Thyroid gland (tissue), 4 donors: ENCODE measurements at regions not wholly inside any gene's neighbourhood (a gene's known extent, or its start where the extent isn't known, plus 50 kb on each side); places are given as distances from the start of the nearest gene placed in this dataset.

Experiments
- POLR2A ChIP-seq, 2 donors: fragments of 450-650 bp; IDR thresholded peaks; one replicate each; pipeline ENCODE4 v1.6.1; 2017; ENCODE audit warnings: antibody characterized with exemption in 2 of 2, mild to moderate bottlenecking in 2 of 2, moderate library complexity in 1 of 2
- TF ChIP-seq, protein P1 (sequence below), 6 experiments: fragments of 200-600 bp in 3 of 6; fragments of 450-650 bp in 3 of 6; sonication (generic) in 3 of 6; IDR thresholded peaks; one replicate each; pipeline ENCODE4 v1.5.1; 2016 to 2019; ENCODE audit warnings: antibody characterized with exemption in 6 of 6, mild to moderate bottlenecking in 2 of 6, inconsistent platforms in 1 of 6, moderate library complexity in 1 of 6

DNA sequence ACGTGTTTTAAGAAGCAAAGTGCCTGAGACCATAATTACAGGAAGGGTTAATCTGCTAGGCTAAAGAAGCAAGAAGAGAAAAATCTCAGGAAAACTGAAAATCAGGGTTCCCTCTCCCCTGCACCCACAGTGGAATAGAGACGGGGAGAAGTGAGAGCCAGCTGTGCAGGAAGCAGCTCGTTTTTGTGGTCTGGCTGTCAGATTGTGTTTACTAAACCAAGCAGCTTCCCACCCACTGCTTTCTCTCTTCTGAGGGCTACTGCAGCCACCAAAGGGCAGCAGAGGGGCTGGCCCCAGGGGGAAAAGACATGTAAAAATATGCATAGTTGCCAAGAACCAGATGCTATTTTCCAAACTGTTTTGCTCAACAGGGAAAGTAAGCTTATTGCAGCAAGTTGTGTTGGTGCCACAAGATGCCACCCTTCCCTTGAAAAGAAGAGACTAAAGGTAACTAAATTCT, 72.6 kb upstream of the THUMPD2 start:
- TF ChIP-seq, protein P1, sequence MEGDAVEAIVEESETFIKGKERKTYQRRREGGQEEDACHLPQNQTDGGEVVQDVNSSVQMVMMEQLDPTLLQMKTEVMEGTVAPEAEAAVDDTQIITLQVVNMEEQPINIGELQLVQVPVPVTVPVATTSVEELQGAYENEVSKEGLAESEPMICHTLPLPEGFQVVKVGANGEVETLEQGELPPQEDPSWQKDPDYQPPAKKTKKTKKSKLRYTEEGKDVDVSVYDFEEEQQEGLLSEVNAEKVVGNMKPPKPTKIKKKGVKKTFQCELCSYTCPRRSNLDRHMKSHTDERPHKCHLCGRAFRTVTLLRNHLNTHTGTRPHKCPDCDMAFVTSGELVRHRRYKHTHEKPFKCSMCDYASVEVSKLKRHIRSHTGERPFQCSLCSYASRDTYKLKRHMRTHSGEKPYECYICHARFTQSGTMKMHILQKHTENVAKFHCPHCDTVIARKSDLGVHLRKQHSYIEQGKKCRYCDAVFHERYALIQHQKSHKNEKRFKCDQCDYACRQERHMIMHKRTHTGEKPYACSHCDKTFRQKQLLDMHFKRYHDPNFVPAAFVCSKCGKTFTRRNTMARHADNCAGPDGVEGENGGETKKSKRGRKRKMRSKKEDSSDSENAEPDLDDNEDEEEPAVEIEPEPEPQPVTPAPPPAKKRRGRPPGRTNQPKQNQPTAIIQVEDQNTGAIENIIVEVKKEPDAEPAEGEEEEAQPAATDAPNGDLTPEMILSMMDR (IDR thresholded peaks at IDR 0.05), result no peak
- TF ChIP-seq POLR2A (IDR thresholded peaks at IDR 0.05), result no peak
